Tibial artery (tissue), 4 donors: ENCODE measurements at regions not wholly inside any gene's neighbourhood (a gene's known extent, or its start where the extent isn't known, plus 50 kb on each side); places are given as distances from the start of the nearest gene placed in this dataset.

Source experiments
- DNase-seq, 2 donors: peaks; one replicate each; pipeline ENCODE4 v3.0.0-alpha.2; 2019
- H3K27ac ChIP-seq, 2 donors: fragments of 200-600 bp; sonication (generic) in 1 of 2; 1 replicate in 1 of 2; 2 replicates in 1 of 2; pipeline ENCODE4 v1.5.1; 2018 to 2019; ENCODE audit warnings: mild to moderate bottlenecking in 1 of 2
- H3K27me3 ChIP-seq, 2 donors: fragments of 200-600 bp; sonication (generic) in 1 of 2; one replicate each; pipeline versions ENCODE4 v1.5.1 to v1.6.0; 2016 to 2019
- H3K36me3 ChIP-seq, 3 donors: fragments of 200-600 bp; sonication (generic) in 2 of 3; one replicate each; pipeline ENCODE4 v1.5.1; 2016 to 2019; ENCODE audit warnings: mild to moderate bottlenecking in 2 of 3
- H3K4me1 ChIP-seq, 4 donors: fragments of 200-600 bp; sonication (generic) in 2 of 4; 1 replicate in 3 of 4; 2 replicates in 1 of 4; pipeline ENCODE4 v1.5.1; 2016 to 2019
- H3K4me3 ChIP-seq, 2 donors: fragments of 200-600 bp; sonication (generic) in 1 of 2; 1 replicate in 1 of 2; 2 replicates in 1 of 2; pipeline ENCODE4 v1.5.1; 2018 to 2019; ENCODE audit warnings: mild to moderate bottlenecking in 2 of 2
- H3K9me3 ChIP-seq, 3 donors: fragments of 200-600 bp; sonication (generic) in 1 of 3; one replicate each; pipeline ENCODE4 v1.5.1; 2016 to 2019
- intact Hi-C: fragments of 100-400 bp; cut with DNase I; formaldehyde crosslinking; loops from one replicate; pipeline ENCODE4 v1.15.0; 2023; ENCODE audit warnings: low total_unique reads
- TF ChIP-seq, protein P1 (sequence below), 2 experiments: fragments of 200-600 bp in 1 of 2; fragments of 450-650 bp in 1 of 2; IDR thresholded peaks; one replicate each; pipeline ENCODE4 v1.5.1; 2017 to 2019; ENCODE audit warnings: antibody characterized with exemption in 2 of 2, mild to moderate bottlenecking in 1 of 2, moderate library complexity in 1 of 2

DNA sequence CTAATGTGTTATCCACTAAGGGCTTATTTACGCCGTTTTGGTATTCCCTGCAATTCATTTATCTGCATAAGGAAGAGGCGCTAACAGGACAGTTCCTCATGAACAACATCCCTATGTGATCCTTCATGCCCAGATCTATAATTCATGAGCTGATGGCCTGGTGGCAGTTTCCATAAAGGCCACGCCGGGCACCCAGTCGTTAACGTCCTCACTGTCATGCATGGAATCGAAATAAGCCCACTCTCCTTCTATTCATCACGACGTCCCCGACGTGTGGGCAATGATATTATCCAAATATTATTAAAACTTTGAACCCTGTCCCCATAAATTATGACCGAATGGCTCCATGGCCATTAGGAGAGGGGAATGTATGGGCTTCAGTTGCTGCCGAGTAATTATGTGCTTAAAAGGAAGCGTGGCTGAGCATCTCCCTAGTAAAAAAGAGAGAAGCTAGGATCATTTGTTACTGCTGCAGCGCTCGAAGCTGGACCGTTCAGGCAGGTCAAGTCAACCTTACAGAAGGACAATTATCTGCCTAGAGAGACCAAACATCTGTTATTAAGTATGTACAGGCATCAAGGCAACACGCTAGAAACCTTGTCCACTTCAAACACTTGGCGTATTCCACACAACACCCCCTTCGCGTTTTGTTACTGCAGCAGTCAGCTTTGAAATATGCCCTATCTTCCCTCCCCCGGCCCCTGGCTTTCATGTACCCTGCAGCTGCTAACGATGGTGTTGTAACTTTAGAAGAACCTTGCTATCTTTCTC lies 94.0 kb upstream of the SALL1 start:
- Histone ChIP-seq H3K4me1 (no peaks in the 10 kb centered on the region), H3K27ac (no peak overlapping the region), H3K36me3 (no peaks in the 10 kb centered on the region), H3K9me3 (no peaks in the 10 kb centered on the region), H3K27me3 (no peaks in the 10 kb centered on the region), H3K4me3 (no peak overlapping the region)
- intact Hi-C loops: no loop called here
- DNase-seq: no peak
- TF ChIP-seq, protein P1, sequence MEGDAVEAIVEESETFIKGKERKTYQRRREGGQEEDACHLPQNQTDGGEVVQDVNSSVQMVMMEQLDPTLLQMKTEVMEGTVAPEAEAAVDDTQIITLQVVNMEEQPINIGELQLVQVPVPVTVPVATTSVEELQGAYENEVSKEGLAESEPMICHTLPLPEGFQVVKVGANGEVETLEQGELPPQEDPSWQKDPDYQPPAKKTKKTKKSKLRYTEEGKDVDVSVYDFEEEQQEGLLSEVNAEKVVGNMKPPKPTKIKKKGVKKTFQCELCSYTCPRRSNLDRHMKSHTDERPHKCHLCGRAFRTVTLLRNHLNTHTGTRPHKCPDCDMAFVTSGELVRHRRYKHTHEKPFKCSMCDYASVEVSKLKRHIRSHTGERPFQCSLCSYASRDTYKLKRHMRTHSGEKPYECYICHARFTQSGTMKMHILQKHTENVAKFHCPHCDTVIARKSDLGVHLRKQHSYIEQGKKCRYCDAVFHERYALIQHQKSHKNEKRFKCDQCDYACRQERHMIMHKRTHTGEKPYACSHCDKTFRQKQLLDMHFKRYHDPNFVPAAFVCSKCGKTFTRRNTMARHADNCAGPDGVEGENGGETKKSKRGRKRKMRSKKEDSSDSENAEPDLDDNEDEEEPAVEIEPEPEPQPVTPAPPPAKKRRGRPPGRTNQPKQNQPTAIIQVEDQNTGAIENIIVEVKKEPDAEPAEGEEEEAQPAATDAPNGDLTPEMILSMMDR (IDR thresholded peaks at IDR 0.05): no peak

DNA sequence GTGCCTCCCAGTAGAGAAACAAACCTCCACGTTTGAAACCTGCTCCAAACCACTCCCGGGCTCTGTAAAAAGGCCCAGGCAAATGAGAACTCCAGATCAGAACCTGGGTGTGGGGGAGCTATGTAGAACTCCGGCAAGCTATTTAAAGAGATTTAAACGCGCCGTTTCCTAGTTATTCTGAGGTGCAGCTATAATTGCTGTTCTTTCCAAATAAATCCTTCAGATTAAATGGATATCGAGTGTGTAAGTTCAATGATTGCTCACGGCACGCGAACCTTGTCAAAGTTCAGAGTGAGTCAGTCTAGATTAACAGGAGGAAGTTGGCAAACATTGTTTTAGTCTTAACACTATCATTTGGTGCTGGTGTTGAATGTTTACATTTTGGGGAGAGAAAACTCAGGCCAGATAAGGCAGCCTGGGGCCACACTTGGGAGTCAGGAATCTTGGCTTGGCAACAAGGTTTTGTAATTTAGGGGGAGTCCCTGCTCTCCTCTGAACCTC lies 92.9 kb upstream of the SALL1 start:
- TF ChIP-seq, protein P1 (IDR thresholded peaks at IDR 0.05): no peak
- intact Hi-C loops: no loop called here
- Histone ChIP-seq H3K4me1 (no peaks in the 10 kb centered on the region), H3K27me3 (no peaks in the 10 kb centered on the region), H3K9me3 (no peaks in the 10 kb centered on the region), H3K27ac (no peak overlapping the region), H3K4me3 (no peak overlapping the region), H3K36me3 (no peaks in the 10 kb centered on the region)
- no peak for DNase-seq

DNA sequence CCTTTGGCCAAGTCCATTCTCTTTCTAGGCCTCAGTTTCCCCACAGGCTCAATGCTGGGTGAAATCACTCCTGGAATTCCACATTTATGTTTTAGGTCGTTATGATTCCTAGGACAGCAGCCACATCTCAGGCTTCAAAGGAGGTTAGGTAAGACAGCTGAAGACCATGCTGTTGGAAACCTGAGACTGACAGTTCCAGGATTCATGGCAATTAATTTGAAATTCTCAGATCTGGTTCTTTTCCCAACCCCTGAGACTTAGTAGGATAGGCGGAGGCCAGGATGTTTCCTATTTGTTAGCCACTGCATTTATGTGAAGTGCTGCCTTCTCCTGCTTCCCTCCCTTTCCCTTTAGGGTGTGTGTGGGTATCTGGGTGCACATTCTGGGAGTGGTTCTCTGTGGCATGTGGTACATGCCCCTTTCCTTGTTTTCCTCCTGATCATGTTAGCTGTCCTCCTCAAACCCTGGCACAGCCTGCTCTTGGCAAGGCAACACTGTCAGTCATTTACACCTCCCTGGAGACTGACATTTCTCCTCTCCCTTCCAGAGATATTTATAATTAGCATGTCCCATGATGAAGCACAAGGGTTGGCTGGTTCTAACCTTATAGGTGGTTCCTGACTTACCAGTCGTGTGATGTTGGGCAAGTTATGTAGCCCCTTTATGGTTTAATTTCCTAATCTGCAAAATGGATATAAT lies 91.4 kb upstream of the SALL1 start:
- no peaks in the 10 kb centered on the region for H3K27me3 ChIP-seq
- H3K4me1 ChIP-seq: no peaks in the 10 kb centered on the region
- intact Hi-C loops: no loop called here
- no peaks in the 10 kb centered on the region for H3K9me3 ChIP-seq
- H3K36me3 ChIP-seq: no peaks in the 10 kb centered on the region
- H3K27ac ChIP-seq: no peak overlapping the region
- TF ChIP-seq, protein P1 (IDR thresholded peaks at IDR 0.05): no peak
- H3K4me3 ChIP-seq: no peak overlapping the region
- DNase-seq: no peak

DNA sequence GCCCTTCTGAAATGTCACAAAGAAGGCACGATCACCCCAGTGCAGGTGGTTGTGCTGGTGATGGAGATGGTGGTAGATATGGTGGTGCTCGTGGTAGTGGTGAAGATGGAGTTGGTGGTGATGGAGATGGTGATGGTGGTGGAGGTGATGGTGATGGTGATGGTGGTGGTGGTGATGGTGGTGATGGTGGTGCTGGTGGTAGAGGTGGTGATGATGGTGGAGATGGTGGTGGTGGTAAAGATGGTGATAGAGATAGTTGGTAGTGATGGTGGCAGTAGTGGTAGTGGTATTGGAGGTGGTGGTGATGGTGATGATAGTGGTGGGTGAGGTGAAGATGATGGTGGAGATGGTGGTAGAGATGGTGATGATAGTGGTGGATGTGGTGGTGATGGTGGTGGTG lies 88.1 kb upstream of the SALL1 start:
- TF ChIP-seq, protein P1 (IDR thresholded peaks at IDR 0.05): no peak
- Histone ChIP-seq H3K27me3 (no peaks in the 10 kb centered on the region), H3K4me3 (no peak overlapping the region), H3K27ac (no peak overlapping the region), H3K9me3 (no peaks in the 10 kb centered on the region), H3K4me1 (no peaks in the 10 kb centered on the region), H3K36me3 (no peaks in the 10 kb centered on the region)
- intact Hi-C loops: no loop called here
- DNase-seq: no peak

DNA sequence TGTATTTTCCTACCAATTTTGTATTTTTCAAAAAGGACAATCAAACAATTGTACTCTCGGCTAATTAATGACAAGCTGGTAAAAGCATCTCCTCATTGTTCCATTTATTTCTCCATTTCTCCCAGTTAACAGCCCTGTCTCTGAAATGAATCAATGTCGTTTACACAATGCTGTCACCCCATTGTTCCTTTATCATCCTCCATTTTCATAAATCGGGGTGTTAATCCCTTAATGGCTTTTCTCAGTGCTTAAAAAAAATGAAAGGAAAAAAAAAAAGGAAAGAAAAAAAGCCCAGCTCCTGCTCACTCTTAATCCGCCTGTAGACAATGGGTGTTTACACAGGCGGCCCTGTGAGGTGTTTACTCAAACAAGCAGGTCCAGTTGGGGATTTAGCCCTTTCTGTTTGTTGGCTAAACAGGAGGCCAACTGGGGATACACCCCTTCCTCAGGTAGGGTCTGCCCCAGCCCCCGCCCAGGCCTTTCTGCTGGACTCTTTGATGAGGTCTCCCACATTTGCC lies 86.8 kb upstream of the SALL1 start:
- no peak for DNase-seq
- Histone ChIP-seq H3K4me3 (no peak overlapping the region), H3K27me3 (no peaks in the 10 kb centered on the region), H3K27ac (no peak overlapping the region), H3K36me3 (no peaks in the 10 kb centered on the region), H3K4me1 (no peaks in the 10 kb centered on the region), H3K9me3 (no peaks in the 10 kb centered on the region)
- TF ChIP-seq, protein P1 (IDR thresholded peaks at IDR 0.05): no peak
- intact Hi-C loops: no loop called here
